Smooth muscle cell (in vitro differentiated cells): ENCODE measurements at regions not wholly inside any gene's neighbourhood (a gene's known extent, or its start where the extent isn't known, plus 50 kb on each side); places are given as distances from the start of the nearest gene placed in this dataset.

Experiments
- DNase-seq: peaks from one replicate; lab custom pipeline; 2025; ENCODE audit not compliant: unreplicated experiment; lab: John Stamatoyannopoulos, UW
- H2AFZ ChIP-seq: fragments of 200-600 bp; sonication (generic); 2 replicates; pipeline ENCODE4 v1.6.0; 2016; ENCODE audit warnings: antibody characterized with exemption, low read depth, mild to moderate bottlenecking
- H3F3A ChIP-seq: fragments of 200-600 bp; sonication (generic); 2 replicates; pipeline ENCODE4 v1.6.0; 2017; ENCODE audit warnings: antibody characterized with exemption, low read depth
- H3K27ac ChIP-seq: fragments of 200-600 bp; sonication (generic); 2 replicates; pipeline ENCODE4 v1.5.1; 2016; ENCODE audit warnings: low read depth, mild to moderate bottlenecking
- H3K27me3 ChIP-seq: fragments of 200-600 bp; sonication (generic); 2 replicates; pipeline ENCODE4 v1.6.1; 2016; ENCODE audit warnings: low read depth, mild to moderate bottlenecking
- H3K36me3 ChIP-seq: fragments of 200-600 bp; sonication (generic); 2 replicates; pipeline ENCODE4 v1.5.1; 2016; ENCODE audit warnings: low read depth
- H3K4me1 ChIP-seq: fragments of 200-600 bp; sonication (generic); 2 replicates; pipeline ENCODE4 v1.5.1; 2016; ENCODE audit warnings: low read depth
- H3K4me2 ChIP-seq: fragments of 200-600 bp; sonication (generic); 2 replicates; pipeline ENCODE4 v1.6.0; 2016; ENCODE audit warnings: mild to moderate bottlenecking
- H3K4me3 ChIP-seq: fragments of 200-600 bp; sonication (generic); 2 replicates; pipeline ENCODE4 v1.5.1; 2016; ENCODE audit warnings: mild to moderate bottlenecking
- H3K79me2 ChIP-seq: fragments of 200-600 bp; sonication (generic); 2 replicates; pipeline ENCODE4 v1.6.0; 2016; ENCODE audit warnings: low read depth, mild to moderate bottlenecking
- H3K9ac ChIP-seq: fragments of 200-600 bp; sonication (generic); 2 replicates; pipeline ENCODE4 v1.6.0; 2016; ENCODE audit warnings: low read depth
- H3K9me3 ChIP-seq: fragments of 200-600 bp; sonication (generic); replicated peaks from 2 replicates; pipeline ENCODE4 v1.5.1; 2016; ENCODE audit warnings: low read depth
- H4K20me1 ChIP-seq: fragments of 200-600 bp; sonication (generic); 2 replicates; pipeline ENCODE4 v1.6.0; 2016; ENCODE audit warnings: low read depth
- WGBS: methylation state at CpG from one replicate; pipeline ENCODE4 v1.1.7; 2016; ENCODE audit warnings: low lambda C conversion rate; 5-methylcytosine and 5-hydroxymethylcytosine counted together
- TF ChIP-seq, protein P1 (sequence below): fragments of 200-600 bp; sonication (generic); IDR thresholded peaks from 2 replicates; pipeline ENCODE4 v1.5.1; 2017; ENCODE audit warnings: borderline replicate concordance, mild to moderate bottlenecking, antibody characterized with exemption; ENCODE audit not compliant: insufficient read depth, poor library complexity, severe bottlenecking

DNA sequence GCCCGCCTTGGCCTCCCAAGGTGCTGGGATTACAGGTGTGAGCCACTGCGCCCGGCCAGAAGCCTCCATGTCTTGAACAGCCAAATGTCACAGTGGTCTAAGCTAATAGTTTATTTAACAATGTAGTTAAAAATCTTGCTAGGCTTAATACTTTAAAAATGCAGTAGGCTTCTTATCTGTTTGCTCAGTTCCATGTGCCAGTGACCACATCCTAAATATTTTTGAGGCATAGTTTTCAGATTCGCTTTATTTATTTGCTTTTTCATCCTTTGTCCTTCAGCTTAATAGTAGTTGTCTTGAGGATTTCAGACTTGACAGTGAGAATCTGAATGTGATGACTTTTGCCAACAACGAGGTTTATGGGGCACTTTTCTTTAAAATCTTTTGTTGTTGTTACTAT, 59.9 kb upstream of the PRRX1 start:
- no peaks in the 10 kb centered on the region for H4K20me1 ChIP-seq
- peaks cover 6% of the 10 kb centered on the region for H3K9me3 ChIP-seq
- peak overlapping the region; percentile 3 for H3K27ac ChIP-seq
- no peak overlapping the region for H3K4me3 ChIP-seq
- WGBS, result 46% methylated on average over 5 of the region's 5 CpGs
- TF ChIP-seq, protein P1, sequence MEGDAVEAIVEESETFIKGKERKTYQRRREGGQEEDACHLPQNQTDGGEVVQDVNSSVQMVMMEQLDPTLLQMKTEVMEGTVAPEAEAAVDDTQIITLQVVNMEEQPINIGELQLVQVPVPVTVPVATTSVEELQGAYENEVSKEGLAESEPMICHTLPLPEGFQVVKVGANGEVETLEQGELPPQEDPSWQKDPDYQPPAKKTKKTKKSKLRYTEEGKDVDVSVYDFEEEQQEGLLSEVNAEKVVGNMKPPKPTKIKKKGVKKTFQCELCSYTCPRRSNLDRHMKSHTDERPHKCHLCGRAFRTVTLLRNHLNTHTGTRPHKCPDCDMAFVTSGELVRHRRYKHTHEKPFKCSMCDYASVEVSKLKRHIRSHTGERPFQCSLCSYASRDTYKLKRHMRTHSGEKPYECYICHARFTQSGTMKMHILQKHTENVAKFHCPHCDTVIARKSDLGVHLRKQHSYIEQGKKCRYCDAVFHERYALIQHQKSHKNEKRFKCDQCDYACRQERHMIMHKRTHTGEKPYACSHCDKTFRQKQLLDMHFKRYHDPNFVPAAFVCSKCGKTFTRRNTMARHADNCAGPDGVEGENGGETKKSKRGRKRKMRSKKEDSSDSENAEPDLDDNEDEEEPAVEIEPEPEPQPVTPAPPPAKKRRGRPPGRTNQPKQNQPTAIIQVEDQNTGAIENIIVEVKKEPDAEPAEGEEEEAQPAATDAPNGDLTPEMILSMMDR, result no peak
- H3K9ac ChIP-seq, result no peak overlapping the region
- peak overlapping the region; percentile 35 for H2AFZ ChIP-seq
- H3K4me1 ChIP-seq, result no peaks in the 10 kb centered on the region
- no peaks in the 10 kb centered on the region for H3K36me3 ChIP-seq
- peak overlapping the region; percentile 37 for H3K4me2 ChIP-seq
- H3F3A ChIP-seq, result no peaks in the 10 kb centered on the region
- no peaks in the 10 kb centered on the region for H3K27me3 ChIP-seq
- H3K79me2 ChIP-seq, result no peaks in the 10 kb centered on the region
- DNase-seq, result no peak

DNA sequence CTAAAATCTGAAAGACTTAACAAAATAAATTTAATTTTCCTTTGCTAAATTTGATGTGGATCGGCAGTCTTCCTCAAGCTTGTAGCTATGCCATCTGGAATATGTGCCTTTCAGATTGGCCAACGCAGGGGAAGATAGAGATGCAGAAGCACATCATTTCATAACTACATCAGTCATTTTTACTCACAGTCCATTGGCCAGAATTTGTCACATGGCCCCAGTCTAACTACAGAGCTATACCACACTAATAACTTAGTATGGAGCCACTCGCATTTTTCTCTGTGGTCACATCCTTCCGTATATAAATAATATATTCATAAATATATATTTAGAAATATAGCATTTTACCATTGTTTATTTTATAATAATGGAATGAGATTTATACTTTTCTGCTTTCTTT, 59.0 kb upstream of the PRRX1 start:
- Histone ChIP-seq H3K4me1 (no peaks in the 10 kb centered on the region), H3K27ac (no peak overlapping the region), H3K9ac (no peak overlapping the region), H3K27me3 (no peaks in the 10 kb centered on the region), H4K20me1 (no peaks in the 10 kb centered on the region), H3K9me3 (peaks cover 6% of the 10 kb centered on the region), H3K4me3 (no peak overlapping the region), H3K79me2 (no peaks in the 10 kb centered on the region), H3K4me2 (no peak overlapping the region), H3F3A (no peaks in the 10 kb centered on the region), H3K36me3 (no peaks in the 10 kb centered on the region), H2AFZ (no peak overlapping the region)
- TF ChIP-seq, protein P1, result no peak
- 91% methylated on average over 4 of the region's 4 CpGs for WGBS
- DNase-seq, result no peak
